ENCODE measurements at regions not wholly inside any gene's neighbourhood (a gene's known extent, or its start where the extent isn't known, plus 50 kb on each side); places are given as distances from the start of the nearest gene placed in this dataset.

DNA sequence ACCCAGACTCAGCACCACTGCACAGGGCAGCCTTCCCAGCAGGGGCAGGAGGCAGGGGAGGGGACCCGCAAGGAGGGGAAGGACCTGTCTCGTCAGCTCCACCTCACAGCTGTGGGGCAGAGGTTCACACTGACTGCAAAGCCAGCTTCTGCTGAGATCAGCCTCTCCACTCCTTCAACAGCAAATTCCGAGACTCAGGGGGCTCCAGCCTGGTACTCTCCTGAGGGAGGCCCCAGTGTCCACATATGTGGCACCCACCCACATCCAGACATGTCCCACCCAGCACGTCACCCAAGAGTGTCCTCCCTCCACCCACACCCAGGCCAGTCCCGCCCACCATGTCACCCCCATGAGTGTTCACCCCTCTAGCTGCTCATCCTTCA lies 329.5 kb downstream of the NPHP4 start:
- Histone ChIP-seq H4K20me1 (ENCODE audit: insufficient read depth, low read length) (no peaks in the 10 kb centered on the region), H3K9ac (ENCODE audit: insufficient read depth, low read length, poor library complexity, severe bottlenecking) (no peak overlapping the region), H3K9me3 (replicated peaks in 1 of 2; ENCODE audit: control insufficient read depth in 1 of 2, insufficient read depth in 1 of 2, low read length in 2 of 2) (no peaks in the 10 kb centered on the region), H3K4me3 (replicated peaks in 1 of 3; ENCODE audit: low read depth in 2 of 3, low read length in 3 of 3) (no peak overlapping the region), H3K4me1 (ENCODE audit: control insufficient read depth in 1 of 2, insufficient read depth in 2 of 2, low read length in 2 of 2) (no peaks in the 10 kb centered on the region), H2AFZ (ENCODE audit: insufficient read depth, low read depth, low read length, poor library complexity, severe bottlenecking) (no peak overlapping the region), H3K79me2 (ENCODE audit: insufficient read depth, low read length) (no peaks in the 10 kb centered on the region), H3K36me3 (replicated peaks in 1 of 2; ENCODE audit: control insufficient read depth in 1 of 2, insufficient read depth in 2 of 2, low read length in 2 of 2) (no peaks in the 10 kb centered on the region), H3K27me3 (ENCODE audit: control insufficient read depth in 2 of 2, insufficient read depth in 2 of 2, low read length in 2 of 2) (no peaks in the 10 kb centered on the region), H3K4me2 (replicated peaks; ENCODE audit: extremely low read depth, low read length, poor library complexity, severe bottlenecking) (no peak overlapping the region), H3K27ac (ENCODE audit: low read depth in 1 of 2, low read length in 2 of 2) (no peak overlapping the region)
- Mint-ChIP-seq H3K4me3 (no peak overlapping the region), H3K27ac (no peak overlapping the region), H3K36me3 (no peaks in the 10 kb centered on the region), H3K9me3 (peaks cover 0 to 14% (median 3%) of the 10 kb centered on the region in 7 donors), H3K4me1 (no peaks in the 10 kb centered on the region), H3K27me3 (ENCODE audit: low read depth in 3 of 3) (peaks cover 3 to 8% (median 5%) of the 10 kb centered on the region in 3 donors)
- intact Hi-C loops (cut with micrococcal nuclease) = no loop called here
- DNase-seq = no peak
- WGBS (ENCODE audit: insufficient coverage) = no CpG with 5 or more reads among the region's 5 CpGs
- TF ChIP-seq, protein P1, sequence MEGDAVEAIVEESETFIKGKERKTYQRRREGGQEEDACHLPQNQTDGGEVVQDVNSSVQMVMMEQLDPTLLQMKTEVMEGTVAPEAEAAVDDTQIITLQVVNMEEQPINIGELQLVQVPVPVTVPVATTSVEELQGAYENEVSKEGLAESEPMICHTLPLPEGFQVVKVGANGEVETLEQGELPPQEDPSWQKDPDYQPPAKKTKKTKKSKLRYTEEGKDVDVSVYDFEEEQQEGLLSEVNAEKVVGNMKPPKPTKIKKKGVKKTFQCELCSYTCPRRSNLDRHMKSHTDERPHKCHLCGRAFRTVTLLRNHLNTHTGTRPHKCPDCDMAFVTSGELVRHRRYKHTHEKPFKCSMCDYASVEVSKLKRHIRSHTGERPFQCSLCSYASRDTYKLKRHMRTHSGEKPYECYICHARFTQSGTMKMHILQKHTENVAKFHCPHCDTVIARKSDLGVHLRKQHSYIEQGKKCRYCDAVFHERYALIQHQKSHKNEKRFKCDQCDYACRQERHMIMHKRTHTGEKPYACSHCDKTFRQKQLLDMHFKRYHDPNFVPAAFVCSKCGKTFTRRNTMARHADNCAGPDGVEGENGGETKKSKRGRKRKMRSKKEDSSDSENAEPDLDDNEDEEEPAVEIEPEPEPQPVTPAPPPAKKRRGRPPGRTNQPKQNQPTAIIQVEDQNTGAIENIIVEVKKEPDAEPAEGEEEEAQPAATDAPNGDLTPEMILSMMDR (IDR thresholded peaks at IDR 0.05) = no peak

DNA sequence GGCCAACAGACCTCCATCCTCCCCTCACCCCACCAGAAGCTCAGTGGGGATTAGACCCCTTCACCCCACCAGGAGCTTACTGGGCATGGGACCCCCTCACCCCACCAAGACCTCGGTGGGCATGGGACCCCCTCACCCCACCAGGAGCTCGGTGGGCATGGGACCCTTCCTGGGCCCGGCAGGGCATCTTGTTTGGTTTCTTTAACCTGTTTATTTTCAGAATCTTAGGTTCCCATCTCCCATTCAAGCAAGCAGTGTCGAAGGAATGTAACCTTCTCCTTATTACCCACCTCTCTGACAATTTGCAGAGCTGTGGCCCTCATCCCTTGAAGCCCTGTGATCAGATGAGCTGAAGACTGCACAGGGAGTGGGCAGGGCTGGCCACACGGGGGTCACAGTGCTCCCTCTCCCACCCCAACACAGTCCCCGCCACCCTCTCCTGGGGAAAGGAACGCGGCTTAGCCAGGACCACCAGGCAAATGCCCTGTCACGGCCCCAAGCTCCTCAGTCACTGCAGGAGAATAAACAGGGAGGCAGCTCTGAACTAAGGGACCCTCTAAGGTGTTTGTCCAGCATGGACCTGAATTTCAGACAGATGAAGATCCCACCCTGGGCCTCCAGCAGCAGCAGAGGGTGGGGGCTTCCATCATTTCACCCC lies 330.0 kb downstream of the NPHP4 start:
- Histone ChIP-seq H3K27ac (ENCODE audit: low read depth in 1 of 2, low read length in 2 of 2) (no peak overlapping the region), H4K20me1 (ENCODE audit: insufficient read depth, low read length) (no peaks in the 10 kb centered on the region), H3K4me1 (ENCODE audit: control insufficient read depth in 1 of 2, insufficient read depth in 2 of 2, low read length in 2 of 2) (no peaks in the 10 kb centered on the region), H3K9me3 (replicated peaks in 1 of 2; ENCODE audit: control insufficient read depth in 1 of 2, insufficient read depth in 1 of 2, low read length in 2 of 2) (no peaks in the 10 kb centered on the region), H3K79me2 (ENCODE audit: insufficient read depth, low read length) (no peaks in the 10 kb centered on the region), H3K36me3 (replicated peaks in 1 of 2; ENCODE audit: control insufficient read depth in 1 of 2, insufficient read depth in 2 of 2, low read length in 2 of 2) (no peaks in the 10 kb centered on the region), H3K9ac (ENCODE audit: insufficient read depth, low read length, poor library complexity, severe bottlenecking) (no peak overlapping the region), H2AFZ (ENCODE audit: insufficient read depth, low read depth, low read length, poor library complexity, severe bottlenecking) (no peak overlapping the region), H3K4me3 (replicated peaks in 1 of 3; ENCODE audit: low read depth in 2 of 3, low read length in 3 of 3) (no peak overlapping the region), H3K27me3 (ENCODE audit: control insufficient read depth in 2 of 2, insufficient read depth in 2 of 2, low read length in 2 of 2) (no peaks in the 10 kb centered on the region), H3K4me2 (replicated peaks; ENCODE audit: extremely low read depth, low read length, poor library complexity, severe bottlenecking) (no peak overlapping the region)
- no peak overlapping the region for H3K27ac Mint-ChIP-seq
- intact Hi-C loops (cut with micrococcal nuclease) = no loop called here
- no peak for DNase-seq
- no peak overlapping the region for H3K4me3 Mint-ChIP-seq
- 94% methylated on average over 6 of the region's 9 CpGs for WGBS (ENCODE audit: insufficient coverage)
- H3K9me3 Mint-ChIP-seq = peaks cover 0 to 13% (median 4%) of the 10 kb centered on the region in 7 donors
- peaks cover 3 to 8% (median 5%) of the 10 kb centered on the region in 3 donors for H3K27me3 Mint-ChIP-seq (ENCODE audit: low read depth in 3 of 3)
- no peaks in the 10 kb centered on the region for H3K36me3 Mint-ChIP-seq
- no peaks in the 10 kb centered on the region for H3K4me1 Mint-ChIP-seq
- TF ChIP-seq, protein P1 (IDR thresholded peaks at IDR 0.05) = no peak
